ENCODE measurements at regions not wholly inside any gene's neighbourhood (a gene's known extent, or its start where the extent isn't known, plus 50 kb on each side); places are given as distances from the start of the nearest gene placed in this dataset.

- Histone ChIP-seq H3K9ac (ENCODE audit: low read length in 3 of 3) (no peak overlapping the region), H3K4me1 (ENCODE audit: control insufficient read depth in 2 of 3, insufficient read depth in 2 of 3, low read depth in 1 of 3, low read length in 3 of 3) (no peaks in the 10 kb centered on the region), H3K36me3 (ENCODE audit: control insufficient read depth in 2 of 3, insufficient read depth in 3 of 3, low read length in 3 of 3) (no peaks in the 10 kb centered on the region), H3K9me3 (ENCODE audit: control insufficient read depth in 2 of 3, insufficient read depth in 1 of 3, low read length in 3 of 3) (peaks cover 0 to 5% (median 0%) of the 10 kb centered on the region in 3 donors), H3K4me3 (ENCODE audit: low read length in 3 of 3) (no peak overlapping the region), H3K27ac (ENCODE audit: low read depth in 2 of 2, low read length in 2 of 2) (no peak overlapping the region), H3K27me3 (ENCODE audit: control insufficient read depth, insufficient read depth, low read length) (no peaks in the 10 kb centered on the region)
- FAIRE-seq (no peak), DNase-seq (no peak)
- intact Hi-C loops (cut with DNase I) = no loop called here
- TF ChIP-seq, protein P1, sequence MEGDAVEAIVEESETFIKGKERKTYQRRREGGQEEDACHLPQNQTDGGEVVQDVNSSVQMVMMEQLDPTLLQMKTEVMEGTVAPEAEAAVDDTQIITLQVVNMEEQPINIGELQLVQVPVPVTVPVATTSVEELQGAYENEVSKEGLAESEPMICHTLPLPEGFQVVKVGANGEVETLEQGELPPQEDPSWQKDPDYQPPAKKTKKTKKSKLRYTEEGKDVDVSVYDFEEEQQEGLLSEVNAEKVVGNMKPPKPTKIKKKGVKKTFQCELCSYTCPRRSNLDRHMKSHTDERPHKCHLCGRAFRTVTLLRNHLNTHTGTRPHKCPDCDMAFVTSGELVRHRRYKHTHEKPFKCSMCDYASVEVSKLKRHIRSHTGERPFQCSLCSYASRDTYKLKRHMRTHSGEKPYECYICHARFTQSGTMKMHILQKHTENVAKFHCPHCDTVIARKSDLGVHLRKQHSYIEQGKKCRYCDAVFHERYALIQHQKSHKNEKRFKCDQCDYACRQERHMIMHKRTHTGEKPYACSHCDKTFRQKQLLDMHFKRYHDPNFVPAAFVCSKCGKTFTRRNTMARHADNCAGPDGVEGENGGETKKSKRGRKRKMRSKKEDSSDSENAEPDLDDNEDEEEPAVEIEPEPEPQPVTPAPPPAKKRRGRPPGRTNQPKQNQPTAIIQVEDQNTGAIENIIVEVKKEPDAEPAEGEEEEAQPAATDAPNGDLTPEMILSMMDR (IDR thresholded peaks at IDR 0.05; ENCODE audit: borderline replicate concordance, extremely low read depth, insufficient read depth) = no peak
Measured at GRCh38 chr4:130955520-130955919, 1859.6 kb downstream of the C4orf33 start.

GRCh38 chr4:130985371-130985770 is 1889.4 kb downstream of the C4orf33 start:
- no peak overlapping the region for H3K9ac ChIP-seq (ENCODE audit: low read length in 3 of 3)
- TF ChIP-seq, protein P1 (IDR thresholded peaks at IDR 0.05; ENCODE audit: borderline replicate concordance, extremely low read depth, insufficient read depth) = no peak
- intact Hi-C loops (cut with DNase I) = no loop called here
- DNase-seq = no peak
- no peaks in the 10 kb centered on the region for H3K36me3 ChIP-seq (ENCODE audit: control insufficient read depth in 2 of 3, insufficient read depth in 3 of 3, low read length in 3 of 3)
- no peaks in the 10 kb centered on the region for H3K9me3 ChIP-seq (ENCODE audit: control insufficient read depth in 2 of 3, insufficient read depth in 1 of 3, low read length in 3 of 3)
- no peaks in the 10 kb centered on the region for H3K27me3 ChIP-seq (ENCODE audit: control insufficient read depth, insufficient read depth, low read length)
- no peak for FAIRE-seq
- H3K27ac ChIP-seq (ENCODE audit: low read depth in 2 of 2, low read length in 2 of 2) = no peak overlapping the region
- H3K4me1 ChIP-seq (ENCODE audit: control insufficient read depth in 2 of 3, insufficient read depth in 2 of 3, low read depth in 1 of 3, low read length in 3 of 3) = no peaks in the 10 kb centered on the region
- no peak overlapping the region for H3K4me3 ChIP-seq (ENCODE audit: low read length in 3 of 3)

GRCh38 chr4:130995988-130996387 is 1900.0 kb downstream of the C4orf33 start:
- H3K4me1 ChIP-seq (ENCODE audit: control insufficient read depth in 2 of 3, insufficient read depth in 2 of 3, low read depth in 1 of 3, low read length in 3 of 3) = no peaks in the 10 kb centered on the region
- no peaks in the 10 kb centered on the region for H3K27me3 ChIP-seq (ENCODE audit: control insufficient read depth, insufficient read depth, low read length)
- intact Hi-C loops (cut with DNase I) = no loop called here
- H3K9ac ChIP-seq (ENCODE audit: low read length in 3 of 3) = no peak overlapping the region
- no peak overlapping the region for H3K4me3 ChIP-seq (ENCODE audit: low read length in 3 of 3)
- DNase-seq (no peak), FAIRE-seq (no peak)
- no peaks in the 10 kb centered on the region for H3K9me3 ChIP-seq (ENCODE audit: control insufficient read depth in 2 of 3, insufficient read depth in 1 of 3, low read length in 3 of 3)
- no peaks in the 10 kb centered on the region for H3K36me3 ChIP-seq (ENCODE audit: control insufficient read depth in 2 of 3, insufficient read depth in 3 of 3, low read length in 3 of 3)
- TF ChIP-seq, protein P1 (IDR thresholded peaks at IDR 0.05; ENCODE audit: borderline replicate concordance, extremely low read depth, insufficient read depth) = no peak
- no peak overlapping the region for H3K27ac ChIP-seq (ENCODE audit: low read depth in 2 of 2, low read length in 2 of 2)

- no peaks in the 10 kb centered on the region for H3K36me3 ChIP-seq (ENCODE audit: control insufficient read depth in 2 of 3, insufficient read depth in 3 of 3, low read length in 3 of 3)
Measured at GRCh38 chr4:131001371-131001770, 1905.4 kb downstream of the C4orf33 start.

More at GRCh38 chr4:131001371-131001770, 1905.4 kb downstream of the C4orf33 start:
- intact Hi-C loops (cut with DNase I) = no loop called here
- H3K9ac ChIP-seq (ENCODE audit: low read length in 3 of 3) = no peak overlapping the region
- no peak overlapping the region for H3K27ac ChIP-seq (ENCODE audit: low read depth in 2 of 2, low read length in 2 of 2)
- TF ChIP-seq, protein P1 (IDR thresholded peaks at IDR 0.05; ENCODE audit: borderline replicate concordance, extremely low read depth, insufficient read depth) = no peak
- DNase-seq = no peak
- no peaks in the 10 kb centered on the region for H3K9me3 ChIP-seq (ENCODE audit: control insufficient read depth in 2 of 3, insufficient read depth in 1 of 3, low read length in 3 of 3)
- H3K27me3 ChIP-seq (ENCODE audit: control insufficient read depth, insufficient read depth, low read length) = no peaks in the 10 kb centered on the region
- FAIRE-seq = no peak
- H3K4me1 ChIP-seq (ENCODE audit: control insufficient read depth in 2 of 3, insufficient read depth in 2 of 3, low read depth in 1 of 3, low read length in 3 of 3) = no peaks in the 10 kb centered on the region
- no peak overlapping the region for H3K4me3 ChIP-seq (ENCODE audit: low read length in 3 of 3)

Data from kidney (tissue), 13 donors.